Suppressor macrophage (primary cell): ENCODE measurements at regions not wholly inside any gene's neighbourhood (a gene's known extent, or its start where the extent isn't known, plus 50 kb on each side); places are given as distances from the start of the nearest gene placed in this dataset.

Source experiments
- DNase-seq, 4 experiments: peaks; one replicate each; pipeline ENCODE4 v3.0.0-alpha.2; 2020 to 2022

- no peak for DNase-seq
Measured at GRCh38 chr10:31605861-31606525, 287.0 kb downstream of the ZEB1 start.

GRCh38 chr10:31605426-31605825 lies 286.4 kb downstream of the ZEB1 start:
- no peak for DNase-seq

GRCh38 chr10:31604646-31605170 lies 285.7 kb downstream of the ZEB1 start:
- no peak for DNase-seq

- no peak for DNase-seq
Measured at GRCh38 chr10:31604096-31604495, 285.1 kb downstream of the ZEB1 start.

- DNase-seq = peak; percentile 92 to 98 (median 95)
Measured at GRCh38 chr10:31603235-31604087, 284.4 kb downstream of the ZEB1 start.

GRCh38 chr10:31602541-31603234 lies 283.7 kb downstream of the ZEB1 start:
- DNase-seq = peak in 2 of 4 experiments; percentile 25 to 27

GRCh38 chr10:31601136-31601535 lies 282.1 kb downstream of the ZEB1 start:
- DNase-seq = no peak

- DNase-seq = peak; percentile 38 to 79 (median 68)
Measured at GRCh38 chr10:31599626-31600504, 280.8 kb downstream of the ZEB1 start.

- no peak for DNase-seq
Measured at GRCh38 chr10:31596765-31597164, 277.7 kb downstream of the ZEB1 start.

GRCh38 chr10:31595992-31596391 lies 277.0 kb downstream of the ZEB1 start:
- no peak for DNase-seq

- no peak for DNase-seq
Measured at GRCh38 chr10:31594347-31594873, 275.4 kb downstream of the ZEB1 start.

GRCh38 chr10:31593124-31593523 lies 274.1 kb downstream of the ZEB1 start:
- no peak for DNase-seq

- no peak for DNase-seq
Measured at GRCh38 chr10:31591569-31591968, 272.6 kb downstream of the ZEB1 start.

- DNase-seq = peak; percentile 39 to 78 (median 60)
Measured at GRCh38 chr10:31590023-31590800, 271.2 kb downstream of the ZEB1 start.

- DNase-seq = no peak
Measured at GRCh38 chr10:31587691-31588090, 268.7 kb downstream of the ZEB1 start.

GRCh38 chr10:31586723-31587638 lies 268.0 kb downstream of the ZEB1 start:
- DNase-seq = peak; percentile 64 to 84 (median 78)

- DNase-seq = no peak
Measured at GRCh38 chr10:31584876-31585275, 265.9 kb downstream of the ZEB1 start.

- DNase-seq = no peak
Measured at GRCh38 chr10:31584098-31584631, 265.1 kb downstream of the ZEB1 start.

- DNase-seq = peak in 3 of 4 experiments; percentile 45 to 47 (median 46)
Measured at GRCh38 chr10:31583293-31583692, 264.3 kb downstream of the ZEB1 start.
